Osteocyte (in vitro differentiated cells): ENCODE measurements at regions not wholly inside any gene's neighbourhood (a gene's known extent, or its start where the extent isn't known, plus 50 kb on each side); places are given as distances from the start of the nearest gene placed in this dataset.
A peak's percentile ranks its signal among the peaks of the same experiment; 100 is the strongest.
"Not testable (repeated sequence)": the region's sequence is repeated elsewhere in the genome, so short reads cannot be mapped to it uniquely, and the experiment has no call there.

Experiments
- DNase-seq: peaks from one replicate; pipeline ENCODE4 v3.0.0; 2021; ENCODE audit warnings: mixed read lengths; ENCODE audit not compliant: unreplicated experiment; ENCODE audit errors: extremely low spot score
- H3K27ac Mint-ChIP-seq: one replicate; pipeline ENCODE4 v1.8.0; 2021; ENCODE audit warnings: mild to moderate bottlenecking, mixed read lengths; ENCODE audit not compliant: unreplicated experiment
- H3K27me3 Mint-ChIP-seq: one replicate; pipeline ENCODE4 v1.8.0; 2021; ENCODE audit warnings: mixed read lengths; ENCODE audit not compliant: unreplicated experiment
- H3K36me3 Mint-ChIP-seq: one replicate; pipeline ENCODE4 v1.8.0; 2021; ENCODE audit warnings: mixed read lengths; ENCODE audit not compliant: unreplicated experiment
- H3K4me1 Mint-ChIP-seq: one replicate; pipeline ENCODE4 v1.8.0; 2021; ENCODE audit warnings: mixed read lengths; ENCODE audit not compliant: unreplicated experiment
- H3K4me3 Mint-ChIP-seq: one replicate; pipeline ENCODE4 v1.8.0; 2021; ENCODE audit warnings: mild to moderate bottlenecking, moderate library complexity, mixed read lengths; ENCODE audit not compliant: unreplicated experiment
- H3K9me3 Mint-ChIP-seq: one replicate; pipeline ENCODE4 v1.8.0; 2021; ENCODE audit warnings: mixed read lengths; ENCODE audit not compliant: unreplicated experiment

DNA sequence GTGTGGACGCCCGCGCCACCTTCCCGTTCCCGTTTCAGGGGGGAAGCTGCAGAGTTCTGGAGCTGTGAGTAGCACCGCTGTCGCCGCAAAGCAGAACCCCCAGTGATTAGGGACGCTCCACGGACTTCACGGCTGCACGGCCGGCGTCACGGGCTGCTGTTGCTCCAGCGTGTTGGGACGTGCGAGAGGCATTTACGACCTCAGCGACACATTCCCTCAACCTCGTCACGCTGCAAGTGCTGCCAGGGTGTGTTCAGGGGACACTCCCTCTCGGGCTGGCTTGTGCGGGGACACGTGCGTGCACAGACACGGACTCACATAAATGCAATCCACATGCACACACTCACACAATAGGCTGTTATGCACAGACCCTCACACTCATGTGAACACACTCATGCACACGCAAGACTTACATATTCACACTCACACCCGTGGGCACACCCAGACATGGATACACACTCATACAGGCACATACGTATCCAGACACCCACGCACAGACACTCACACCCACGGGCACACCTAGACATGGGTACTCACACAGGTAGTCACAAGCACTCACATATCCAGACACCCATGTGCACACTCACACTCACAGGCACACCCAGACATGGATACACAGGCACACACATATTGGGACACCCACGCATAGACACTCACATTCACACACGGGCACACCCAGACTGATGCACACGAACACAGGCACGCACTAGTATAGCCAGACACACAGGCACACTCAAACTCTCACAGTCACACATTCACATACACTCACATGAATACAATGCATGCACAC is 198.0 kb upstream of the ZNF469 start:
- H3K27ac Mint-ChIP-seq, H3K27me3 Mint-ChIP-seq, H3K4me3 Mint-ChIP-seq, H3K9me3 Mint-ChIP-seq, H3K36me3 Mint-ChIP-seq: not testable (repeated sequence)
- peak; percentile 75 for DNase-seq
- H3K4me1 Mint-ChIP-seq = peaks cover 35% of the 10 kb centered on the region

DNA sequence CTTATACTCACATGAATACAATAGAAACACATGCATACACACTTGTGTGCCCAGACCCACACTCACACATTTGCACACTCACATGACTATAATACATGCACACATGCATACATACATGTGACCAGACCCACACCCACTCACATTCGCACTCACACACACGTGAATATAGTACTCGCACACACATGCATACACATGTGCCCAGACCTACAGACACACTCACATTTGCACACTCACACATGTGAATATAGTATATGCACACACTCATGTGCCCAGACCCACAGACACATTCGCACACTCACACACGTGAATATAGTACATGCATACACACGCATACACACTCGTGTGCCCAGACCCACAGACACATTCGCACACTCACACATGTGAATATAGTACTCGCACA is 197.4 kb upstream of the ZNF469 start:
- H3K27ac Mint-ChIP-seq = peak overlapping the region; percentile 83
- not testable (repeated sequence) for H3K36me3 Mint-ChIP-seq, H3K27me3 Mint-ChIP-seq, H3K4me3 Mint-ChIP-seq, DNase-seq, H3K9me3 Mint-ChIP-seq
- H3K4me1 Mint-ChIP-seq = peaks cover 35% of the 10 kb centered on the region

DNA sequence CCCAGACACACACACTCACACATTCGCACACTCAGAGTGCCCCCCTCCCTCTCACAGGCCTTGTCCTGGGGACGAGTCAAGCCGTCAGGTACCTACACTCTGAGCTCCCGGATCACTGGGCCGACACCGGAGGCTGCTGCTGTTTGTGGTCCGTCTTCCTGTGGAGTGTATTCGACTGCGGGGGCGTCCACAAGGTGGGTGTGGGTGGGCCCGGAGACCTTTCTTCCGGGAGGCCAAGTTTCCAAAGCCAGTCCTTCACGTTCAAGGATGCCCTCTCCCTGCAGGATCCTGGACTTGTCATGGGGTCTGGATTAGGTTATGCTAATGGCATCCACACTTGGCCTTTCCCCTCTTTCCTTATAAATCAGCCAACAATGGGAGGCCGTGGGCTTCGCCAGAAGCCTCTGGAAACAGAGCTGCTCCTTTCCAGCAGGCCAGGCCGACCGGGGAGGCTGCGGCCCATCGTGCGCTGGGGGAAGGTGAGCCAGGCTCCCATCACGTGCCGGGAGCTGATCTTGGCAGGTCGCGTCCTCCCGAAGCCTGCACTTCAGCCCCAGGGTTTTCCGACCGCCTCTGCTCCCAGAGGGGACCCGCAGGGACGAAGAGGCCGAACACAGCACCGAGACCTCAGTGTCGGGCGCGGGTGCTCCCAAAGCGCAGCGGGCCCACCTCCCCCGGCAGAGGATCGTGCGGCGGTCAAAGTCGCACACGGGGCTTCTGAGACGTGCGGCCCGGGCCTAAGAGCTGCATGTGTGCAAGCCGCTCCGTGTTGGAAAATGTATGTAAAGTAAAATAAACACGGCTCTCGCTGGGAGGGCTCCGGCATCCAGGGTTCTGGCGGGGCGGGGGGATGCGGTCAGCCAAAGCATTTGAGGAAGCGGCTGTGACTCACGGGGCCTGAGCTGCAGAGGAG is 196.5 kb upstream of the ZNF469 start:
- H3K9me3 Mint-ChIP-seq, H3K27me3 Mint-ChIP-seq, H3K4me3 Mint-ChIP-seq, H3K36me3 Mint-ChIP-seq: not testable (repeated sequence)
- peak; percentile 91 for DNase-seq
- H3K4me1 Mint-ChIP-seq = peaks cover 35% of the 10 kb centered on the region
- H3K27ac Mint-ChIP-seq = peak overlapping the region; percentile 83

DNA sequence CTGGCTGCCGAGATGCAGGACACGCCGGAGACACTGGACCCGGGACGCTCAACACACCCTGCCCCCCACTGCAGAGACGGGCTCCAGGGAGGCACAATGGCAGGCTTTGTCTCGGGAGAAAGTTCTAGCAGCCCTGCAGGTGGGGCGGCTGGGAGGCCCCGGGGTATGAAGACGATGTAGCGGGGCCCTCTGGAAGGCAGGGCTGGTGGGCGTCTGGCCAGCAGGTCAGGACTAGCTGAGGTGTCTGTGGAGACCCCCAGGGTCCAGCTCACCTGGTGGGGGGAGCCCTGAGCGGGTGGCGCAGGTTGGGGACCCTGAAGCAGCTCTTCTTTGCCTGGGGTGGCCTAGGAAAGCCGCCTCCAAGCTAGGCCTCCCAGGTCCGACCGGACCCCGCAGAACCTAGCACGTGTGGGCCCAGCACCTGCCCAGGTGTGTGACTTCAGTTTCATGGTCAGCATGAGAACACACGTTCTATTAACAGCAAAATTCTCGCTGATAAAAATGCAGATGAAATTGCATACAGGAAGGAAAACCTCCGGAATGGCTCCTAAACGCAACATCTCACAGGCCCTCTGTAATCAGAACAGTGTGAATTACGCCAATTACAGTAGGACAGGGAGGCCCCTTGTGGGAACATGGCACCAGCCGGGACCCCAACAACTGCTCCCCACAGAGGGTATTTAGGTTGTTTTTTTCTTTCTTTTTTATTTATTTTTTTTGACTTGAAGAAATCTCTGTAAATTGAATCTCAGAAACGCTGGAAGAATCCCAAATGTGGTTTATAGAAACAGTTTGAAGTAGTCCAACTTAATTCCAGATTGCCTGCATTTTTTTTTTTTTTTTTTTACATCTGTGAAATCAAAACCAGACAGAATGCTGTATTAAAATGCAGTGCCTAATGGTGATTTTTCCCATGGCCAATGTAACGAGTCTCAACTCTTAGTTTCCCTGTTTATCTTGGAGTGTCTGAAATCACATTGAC is 195.6 kb upstream of the ZNF469 start:
- H3K4me3 Mint-ChIP-seq, H3K36me3 Mint-ChIP-seq, H3K27me3 Mint-ChIP-seq, H3K9me3 Mint-ChIP-seq: not testable (repeated sequence)
- H3K27ac Mint-ChIP-seq = peak overlapping the region; percentile 87
- peaks cover 35% of the 10 kb centered on the region for H3K4me1 Mint-ChIP-seq
- DNase-seq = peak; percentile 42

DNA sequence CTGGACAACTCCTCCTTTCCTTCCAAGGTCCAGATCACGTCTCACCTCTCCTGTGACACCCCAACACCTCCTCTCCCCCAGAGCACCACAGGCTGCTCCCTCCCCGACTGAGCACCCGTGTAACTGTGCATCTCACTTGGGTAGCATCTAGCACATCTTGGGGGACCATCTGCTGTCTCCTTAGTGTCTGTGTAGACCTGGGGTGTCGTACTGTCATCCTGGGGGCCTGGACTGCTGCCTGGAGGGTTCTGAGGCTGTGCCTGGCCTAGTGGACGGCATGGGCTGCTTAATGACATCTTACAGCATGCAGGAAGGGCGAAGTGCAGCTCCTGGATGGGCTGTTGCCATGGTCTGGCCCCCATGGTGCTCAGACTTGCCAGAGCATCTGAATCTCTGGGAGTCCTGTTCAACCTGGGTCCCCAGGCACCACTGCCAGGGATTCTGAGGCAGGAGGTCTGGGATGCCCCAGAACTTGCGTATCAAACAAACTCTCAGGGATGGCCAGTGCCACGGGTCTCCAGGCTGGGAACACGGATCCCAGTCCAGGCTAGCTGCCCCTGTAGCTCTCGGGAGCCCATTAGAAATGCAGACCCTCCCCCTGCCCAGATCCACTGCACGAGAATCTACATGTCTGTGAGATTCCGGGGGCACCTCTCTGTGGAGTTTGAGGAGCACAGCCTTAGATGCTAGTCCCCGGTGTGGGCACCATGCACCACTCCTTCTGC is 194.4 kb upstream of the ZNF469 start:
- H3K27ac Mint-ChIP-seq = peak overlapping the region; percentile 87
- H3K36me3 Mint-ChIP-seq = not testable (repeated sequence)
- peak; percentile 73 for DNase-seq

DNA sequence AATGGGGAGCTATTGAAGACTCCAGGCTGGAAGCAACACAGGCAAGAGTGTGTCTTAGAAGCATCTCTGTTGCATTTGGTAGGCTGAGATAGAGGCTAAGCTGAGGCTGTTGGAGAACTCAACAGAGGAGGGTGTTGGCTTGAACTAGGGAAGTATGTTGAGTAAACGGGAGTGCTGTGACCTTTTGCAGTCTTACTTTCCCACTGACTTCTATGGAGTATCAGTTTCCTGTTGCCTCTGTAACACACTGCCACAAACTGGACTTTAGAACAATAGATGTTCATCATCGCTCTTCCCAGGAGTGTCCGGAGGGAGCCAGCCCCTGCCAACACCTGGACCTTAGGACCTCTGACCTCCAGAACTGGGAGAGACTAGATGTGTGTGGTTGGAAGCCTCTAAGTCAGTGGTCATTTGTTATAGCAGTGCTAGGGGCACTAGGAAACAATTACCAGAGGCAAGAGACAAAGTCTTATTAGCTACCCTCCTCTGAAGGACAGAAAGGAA is 192.1 kb upstream of the ZNF469 start:
- DNase-seq = peak; percentile 36
- not testable (repeated sequence) for H3K9me3 Mint-ChIP-seq, H3K36me3 Mint-ChIP-seq, H3K27ac Mint-ChIP-seq, H3K27me3 Mint-ChIP-seq, H3K4me3 Mint-ChIP-seq
- peaks cover 34% of the 10 kb centered on the region for H3K4me1 Mint-ChIP-seq

More for the DNA sequence above, 194.4 kb upstream of the ZNF469 start:
- not testable (repeated sequence) for H3K4me3 Mint-ChIP-seq, H3K27me3 Mint-ChIP-seq, H3K9me3 Mint-ChIP-seq
- peaks cover 31% of the 10 kb centered on the region for H3K4me1 Mint-ChIP-seq

DNA sequence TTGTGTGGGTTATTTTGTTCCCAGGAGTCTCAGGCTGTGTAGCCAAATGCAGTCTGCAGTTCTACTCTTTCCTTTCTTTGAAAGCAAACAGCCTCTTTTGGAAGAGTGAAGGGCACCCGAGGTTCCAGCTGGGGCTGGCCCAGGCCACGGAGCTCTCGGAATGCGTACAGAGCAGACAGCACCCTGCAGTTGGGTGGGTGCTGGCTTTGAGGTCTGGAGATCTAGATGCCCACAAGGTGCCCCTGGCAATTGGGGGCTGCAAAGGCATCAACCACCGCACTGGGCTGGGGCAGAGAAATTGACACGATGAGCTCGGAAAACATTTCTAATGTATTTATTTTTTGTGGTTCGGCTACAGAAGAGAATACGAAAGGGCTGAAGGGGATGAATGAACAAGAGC is 191.6 kb upstream of the ZNF469 start:
- H3K9me3 Mint-ChIP-seq, H3K36me3 Mint-ChIP-seq, H3K27ac Mint-ChIP-seq, H3K27me3 Mint-ChIP-seq, H3K4me3 Mint-ChIP-seq: not testable (repeated sequence)
- peaks cover 28% of the 10 kb centered on the region for H3K4me1 Mint-ChIP-seq
- peak; percentile 68 for DNase-seq
